Endothelial cell (in vitro differentiated cells): ENCODE measurements at regions not wholly inside any gene's neighbourhood (a gene's known extent, or its start where the extent isn't known, plus 50 kb on each side); places are given as distances from the start of the nearest gene placed in this dataset.

Experiments used
- DNase-seq: peaks from one replicate; pipeline ENCODE4 v3.0.0; 2021; ENCODE audit warnings: low spot score
- H3K27ac Mint-ChIP-seq: one replicate; pipeline ENCODE4 v1.8.0; 2021; ENCODE audit warnings: mixed read lengths, inconsistent platforms; ENCODE audit not compliant: unreplicated experiment
- H3K27me3 Mint-ChIP-seq: one replicate; pipeline ENCODE4 v1.8.0; 2021; ENCODE audit warnings: mild to moderate bottlenecking, moderate library complexity, mixed read lengths, inconsistent platforms; ENCODE audit not compliant: unreplicated experiment
- H3K36me3 Mint-ChIP-seq: one replicate; pipeline ENCODE4 v1.8.0; 2021; ENCODE audit warnings: mild to moderate bottlenecking, low read depth, mixed read lengths, inconsistent platforms; ENCODE audit not compliant: unreplicated experiment
- H3K4me1 Mint-ChIP-seq: one replicate; pipeline ENCODE4 v1.8.0; 2021; ENCODE audit warnings: mild to moderate bottlenecking, mixed read lengths, inconsistent platforms; ENCODE audit not compliant: unreplicated experiment
- H3K4me3 Mint-ChIP-seq: one replicate; pipeline ENCODE4 v1.8.0; 2021; ENCODE audit warnings: mild to moderate bottlenecking, mixed read lengths, inconsistent platforms; ENCODE audit not compliant: unreplicated experiment
- H3K9me3 Mint-ChIP-seq: one replicate; pipeline ENCODE4 v1.8.0; 2021; ENCODE audit warnings: mixed read lengths, inconsistent platforms; ENCODE audit not compliant: unreplicated experiment
- TF ChIP-seq, protein P1 (sequence below): fragments of 200-600 bp; sonication (generic); IDR thresholded peaks from one replicate; pipeline ENCODE4 v1.5.0; 2021; ENCODE audit warnings: antibody characterized with exemption; ENCODE audit not compliant: unreplicated experiment

GRCh38 chr9:784202-784601 lies 57.3 kb upstream of the DMRT1 start:
- H3K27ac Mint-ChIP-seq, result no peak overlapping the region

DNA sequence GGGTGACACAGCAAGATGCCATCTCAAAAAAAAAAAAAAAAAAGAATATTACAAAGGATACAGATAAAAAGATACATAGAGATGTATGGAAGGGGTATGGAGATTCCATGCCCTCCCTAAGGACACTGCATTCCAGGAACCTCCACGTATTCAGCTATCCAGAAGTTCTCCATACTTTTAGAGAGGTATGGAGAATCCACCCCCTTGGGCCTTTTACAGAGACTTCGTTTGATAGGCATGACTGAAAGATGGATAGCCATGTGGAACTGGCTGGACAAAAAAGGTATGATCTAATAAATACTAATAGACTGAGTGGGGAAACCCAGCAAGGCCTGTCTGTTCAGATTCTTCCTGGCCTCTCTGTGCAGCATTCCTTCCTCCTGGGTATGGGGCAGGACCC lies 56.6 kb upstream of the DMRT1 start:
- TF ChIP-seq, protein P1, sequence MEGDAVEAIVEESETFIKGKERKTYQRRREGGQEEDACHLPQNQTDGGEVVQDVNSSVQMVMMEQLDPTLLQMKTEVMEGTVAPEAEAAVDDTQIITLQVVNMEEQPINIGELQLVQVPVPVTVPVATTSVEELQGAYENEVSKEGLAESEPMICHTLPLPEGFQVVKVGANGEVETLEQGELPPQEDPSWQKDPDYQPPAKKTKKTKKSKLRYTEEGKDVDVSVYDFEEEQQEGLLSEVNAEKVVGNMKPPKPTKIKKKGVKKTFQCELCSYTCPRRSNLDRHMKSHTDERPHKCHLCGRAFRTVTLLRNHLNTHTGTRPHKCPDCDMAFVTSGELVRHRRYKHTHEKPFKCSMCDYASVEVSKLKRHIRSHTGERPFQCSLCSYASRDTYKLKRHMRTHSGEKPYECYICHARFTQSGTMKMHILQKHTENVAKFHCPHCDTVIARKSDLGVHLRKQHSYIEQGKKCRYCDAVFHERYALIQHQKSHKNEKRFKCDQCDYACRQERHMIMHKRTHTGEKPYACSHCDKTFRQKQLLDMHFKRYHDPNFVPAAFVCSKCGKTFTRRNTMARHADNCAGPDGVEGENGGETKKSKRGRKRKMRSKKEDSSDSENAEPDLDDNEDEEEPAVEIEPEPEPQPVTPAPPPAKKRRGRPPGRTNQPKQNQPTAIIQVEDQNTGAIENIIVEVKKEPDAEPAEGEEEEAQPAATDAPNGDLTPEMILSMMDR, result no peak
- Mint-ChIP-seq H3K9me3 (no peaks in the 10 kb centered on the region), H3K4me1 (no peaks in the 10 kb centered on the region), H3K36me3 (no peaks in the 10 kb centered on the region), H3K4me3 (no peak overlapping the region), H3K27ac (no peak overlapping the region), H3K27me3 (no peaks in the 10 kb centered on the region)
- DNase-seq, result no peak

More at GRCh38 chr9:784202-784601, 57.3 kb upstream of the DMRT1 start:
- Mint-ChIP-seq H3K4me3 (no peak overlapping the region), H3K27me3 (no peaks in the 10 kb centered on the region), H3K9me3 (no peaks in the 10 kb centered on the region), H3K36me3 (no peaks in the 10 kb centered on the region), H3K4me1 (no peaks in the 10 kb centered on the region)
- TF ChIP-seq, protein P1, result no peak
- no peak for DNase-seq

- H3K9me3 Mint-ChIP-seq, result no peaks in the 10 kb centered on the region
- H3K27ac Mint-ChIP-seq, result no peak overlapping the region
These were observed 55.5 kb upstream of the DMRT1 start for GRCh38 chr9:785997-786396.

DNA sequence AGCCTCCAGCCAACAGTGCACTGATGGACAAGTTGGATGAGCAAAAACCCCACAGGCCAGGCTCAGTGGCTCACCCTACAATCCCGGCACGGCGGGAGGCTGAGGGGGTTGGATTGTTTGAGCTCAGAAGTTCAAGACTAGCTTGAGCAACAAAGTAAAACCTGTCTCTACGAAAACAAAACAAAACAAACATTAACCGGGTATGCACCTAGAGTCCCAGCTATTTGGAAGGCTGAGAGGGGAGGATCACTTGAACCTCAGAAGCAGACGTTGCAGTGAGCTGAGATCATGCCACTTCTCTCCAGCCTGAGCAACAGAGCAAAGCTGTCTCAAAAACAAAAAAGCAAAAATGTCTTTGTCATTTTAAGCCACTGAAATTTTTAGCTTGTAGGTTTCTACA lies 55.1 kb upstream of the DMRT1 start:
- H3K27ac Mint-ChIP-seq, result no peak overlapping the region
- H3K27me3 Mint-ChIP-seq, result no peaks in the 10 kb centered on the region
- no peak for DNase-seq
- no peaks in the 10 kb centered on the region for H3K4me1 Mint-ChIP-seq
- no peak overlapping the region for H3K4me3 Mint-ChIP-seq
- TF ChIP-seq, protein P1, result no peak
- no peaks in the 10 kb centered on the region for H3K36me3 Mint-ChIP-seq
- no peaks in the 10 kb centered on the region for H3K9me3 Mint-ChIP-seq

More at GRCh38 chr9:785997-786396, 55.5 kb upstream of the DMRT1 start:
- Mint-ChIP-seq H3K4me1 (no peaks in the 10 kb centered on the region), H3K27me3 (no peaks in the 10 kb centered on the region), H3K4me3 (no peak overlapping the region), H3K36me3 (no peaks in the 10 kb centered on the region)
- no peak for DNase-seq
- TF ChIP-seq, protein P1, result no peak

DNA sequence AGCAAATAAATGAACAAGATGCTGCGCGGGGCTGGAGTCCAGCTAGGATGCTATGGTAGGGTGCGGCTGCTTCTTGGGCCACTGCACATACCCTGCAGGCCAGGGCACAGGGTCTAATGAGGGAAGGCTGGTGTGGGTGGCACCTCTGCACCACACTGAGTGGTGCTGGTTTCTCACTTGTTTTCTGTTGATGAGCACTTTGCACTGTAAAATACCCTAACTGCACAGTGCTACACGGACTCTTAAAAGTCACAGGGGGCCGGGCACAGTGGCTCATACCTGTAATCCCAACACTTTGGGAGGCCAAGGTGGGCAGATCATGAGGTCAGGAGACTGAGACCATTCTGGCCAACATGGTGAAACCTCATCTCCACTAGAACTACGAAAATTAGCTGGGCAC lies 52.7 kb upstream of the DMRT1 start:
- TF ChIP-seq, protein P1, result no peak
- H3K36me3 Mint-ChIP-seq, result no peaks in the 10 kb centered on the region
- no peak overlapping the region for H3K27ac Mint-ChIP-seq
- no peak overlapping the region for H3K4me3 Mint-ChIP-seq
- no peaks in the 10 kb centered on the region for H3K9me3 Mint-ChIP-seq
- no peaks in the 10 kb centered on the region for H3K27me3 Mint-ChIP-seq
- H3K4me1 Mint-ChIP-seq, result no peaks in the 10 kb centered on the region
- DNase-seq, result no peak
